GM13977 (cell line): ENCODE measurements at regions not wholly inside any gene's neighbourhood (a gene's known extent, or its start where the extent isn't known, plus 50 kb on each side); places are given as distances from the start of the nearest gene placed in this dataset.
"Not testable (repeated sequence)": the region's sequence is repeated elsewhere in the genome, so short reads cannot be mapped to it uniquely, and the experiment has no call there.

Source experiments
- DNase-seq: peaks from one replicate; pipeline ENCODE4 v3.0.0; 2012; ENCODE audit warnings: low spot score
- CTCF ChIP-seq: IDR thresholded peaks from 2 replicates; pipeline ENCODE4 v1.5.1; 2012; ENCODE audit warnings: mild to moderate bottlenecking, control low read depth; ENCODE audit not compliant: insufficient read depth; ENCODE audit errors: extremely low read depth, missing control alignments
- in situ Hi-C: fragments of 300-500 bp; cut with MboI; formaldehyde crosslinking; loops from one replicate; pipeline ENCODE4 v1.12.0; 2022; ENCODE audit warnings: low sequenced_read_pairs, low pct_unique_long_range_greater_than_20kb, mixed read lengths, inconsistent platforms; ENCODE audit not compliant: unreplicated experiment

GRCh38 chr3:166630190-166630589, 749.9 kb downstream of the ZBBX start:
- DNase-seq, result no peak
- no peak for TF ChIP-seq CTCF
- in situ Hi-C loops, result no loop called here

DNA sequence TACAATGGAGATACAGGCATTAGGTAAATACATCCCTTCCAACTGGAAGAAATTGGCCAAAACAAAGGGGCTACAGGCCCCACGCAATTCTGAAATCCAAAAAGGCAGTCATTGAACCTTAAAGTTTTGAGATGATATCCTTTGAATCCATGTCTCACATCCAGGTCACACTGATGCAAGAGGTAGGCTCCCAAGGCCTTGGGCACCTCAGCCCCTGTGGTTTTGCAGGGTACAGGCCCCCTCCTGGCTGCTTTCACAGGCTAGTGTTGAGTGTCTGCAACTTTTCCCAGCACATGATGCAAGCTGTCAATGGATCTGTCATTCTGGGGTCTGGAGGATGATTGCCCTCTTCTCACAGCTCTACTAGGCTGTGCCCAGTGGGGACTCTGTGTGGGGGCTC, 766.7 kb downstream of the ZBBX start:
- no peak for DNase-seq
- in situ Hi-C loops, result no loop called here
- no peak for TF ChIP-seq CTCF

DNA sequence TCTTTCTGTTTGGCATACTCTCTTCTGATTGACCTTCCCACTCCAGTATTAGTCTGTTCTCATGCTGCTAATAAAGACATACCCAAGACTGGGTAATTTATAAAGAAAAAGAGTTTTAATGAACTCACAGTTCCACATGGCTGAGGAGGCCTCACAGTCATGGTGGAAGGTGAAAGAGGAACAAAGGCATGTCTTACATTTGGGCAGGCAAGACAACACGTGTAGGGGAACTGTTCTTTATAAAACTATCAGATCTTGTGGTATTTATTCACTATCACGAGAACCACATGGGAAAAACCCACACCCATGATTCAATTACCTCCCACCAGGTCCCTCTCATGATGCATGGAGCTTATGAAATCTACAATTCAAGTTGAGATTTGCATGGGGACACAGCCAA, 767.3 kb downstream of the ZBBX start:
- DNase-seq, in situ Hi-C loops: not testable (repeated sequence)

DNA sequence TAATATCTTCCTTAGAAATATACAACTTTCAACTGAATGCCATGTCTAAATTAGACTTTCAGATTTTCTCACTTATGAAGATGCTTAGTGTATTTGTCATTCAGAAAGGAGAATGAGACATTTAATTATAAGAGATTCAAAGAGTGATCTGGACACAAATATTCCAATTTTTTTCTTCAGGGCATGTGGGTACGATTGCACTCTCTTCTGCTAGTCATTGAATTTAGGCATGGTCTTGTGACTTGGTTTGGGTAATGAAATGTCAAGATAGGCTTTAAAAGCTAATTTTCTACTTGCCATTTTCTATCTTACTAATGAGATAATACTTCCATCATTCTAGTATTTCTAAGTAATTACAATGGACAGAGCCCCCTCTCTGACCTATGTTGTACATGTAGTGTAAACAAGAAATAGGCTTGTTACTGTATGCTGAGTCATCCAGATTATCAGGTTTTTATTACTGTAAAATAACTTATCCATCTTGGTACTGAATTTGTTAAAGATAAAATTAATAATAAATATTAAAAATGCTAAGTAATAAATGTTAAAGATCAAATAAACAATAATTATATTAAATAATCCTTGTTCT, 770.8 kb upstream of the BCHE start:
- in situ Hi-C loops, result no loop called here
- no peak for DNase-seq
- no peak for TF ChIP-seq CTCF

DNA sequence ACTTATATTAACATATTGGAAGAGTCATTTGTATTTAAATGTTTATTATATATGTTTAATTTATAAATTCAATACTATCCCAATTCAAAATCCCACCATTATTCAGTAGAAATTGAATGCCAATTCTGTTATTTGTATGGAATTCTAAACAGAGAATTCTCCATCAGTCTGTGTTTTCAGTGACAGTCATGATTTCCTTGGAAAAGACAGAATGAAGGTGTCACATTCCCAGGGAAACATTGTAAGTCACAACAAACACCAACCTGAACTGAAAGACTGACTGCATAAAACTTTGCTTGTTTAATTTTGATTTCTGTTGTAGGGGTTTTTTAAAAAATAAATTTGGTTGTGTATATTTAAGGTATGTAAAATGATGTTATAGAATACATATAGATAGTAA, 769.8 kb upstream of the BCHE start:
- no peak for TF ChIP-seq CTCF
- in situ Hi-C loops, result no loop called here
- no peak for DNase-seq

- in situ Hi-C loops, result no loop called here
- no peak for TF ChIP-seq CTCF
- DNase-seq, result no peak
These were observed 756.6 kb upstream of the BCHE start for GRCh38 chr3:166593776-166594175.

DNA sequence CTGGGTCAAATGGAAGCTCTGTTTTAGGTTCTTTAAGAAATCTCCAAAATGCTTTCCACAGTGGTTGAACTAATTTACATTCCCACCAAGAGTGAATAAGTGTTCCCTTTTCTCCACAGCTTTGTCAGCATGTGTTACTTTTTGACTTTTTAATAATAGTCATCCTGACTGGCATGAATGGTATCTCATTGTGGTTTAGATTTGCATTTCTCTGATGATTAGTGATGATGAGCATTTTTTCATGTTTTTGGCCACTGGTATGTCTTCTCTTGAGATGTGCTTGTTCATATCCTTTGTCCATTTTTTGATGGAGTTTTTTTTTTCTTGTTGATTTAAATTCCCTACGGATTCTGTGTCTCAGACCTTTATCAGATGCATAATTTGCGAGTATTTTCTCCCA, 745.0 kb upstream of the BCHE start:
- DNase-seq, result no peak
- in situ Hi-C loops, result no loop called here

More for the DNA sequence above, 745.0 kb upstream of the BCHE start:
- no peak for TF ChIP-seq CTCF
